GM23338 (cell line): ENCODE measurements at regions not wholly inside any gene's neighbourhood (a gene's known extent, or its start where the extent isn't known, plus 50 kb on each side); places are given as distances from the start of the nearest gene placed in this dataset.

Source experiments
- CREB1 ChIP-seq: fragments of 250-450 bp; sonication (Bioruptor Pico); IDR thresholded peaks from 2 replicates; pipeline ENCODE4 v1.5.0; 2020; ENCODE audit warnings: low read depth, mild to moderate bottlenecking, moderate library complexity
- JUNB ChIP-seq: IDR thresholded peaks from one replicate; pipeline ENCODE4 v1.6.1; 2016; ENCODE audit warnings: antibody characterized with exemption; ENCODE audit not compliant: unreplicated experiment
- NANOG ChIP-seq: IDR thresholded peaks from 2 replicates; pipeline ENCODE4 v1.6.1; 2016; ENCODE audit warnings: antibody characterized with exemption, borderline replicate concordance
- POLR2AphosphoS5 ChIP-seq: IDR thresholded peaks from 2 replicates; pipeline ENCODE4 v1.6.1; 2016; ENCODE audit warnings: antibody characterized with exemption, low read depth
- ZNF331 ChIP-seq: fragments of 250-450 bp; sonication (Bioruptor Pico); IDR thresholded peaks from 2 replicates; pipeline ENCODE4 v1.5.0; 2020; ENCODE audit warnings: low read depth, mild to moderate bottlenecking, moderate library complexity
- TF ChIP-seq, protein P1 (sequence below): fragments of 250-450 bp; sonication (Bioruptor Pico); IDR thresholded peaks from 2 replicates; pipeline ENCODE4 v1.5.0; 2020; ENCODE audit warnings: mild to moderate bottlenecking, moderate library complexity
- TF ChIP-seq, protein P2 (sequence below): IDR thresholded peaks from one replicate; pipeline ENCODE4 v1.6.1; 2018; ENCODE audit warnings: antibody characterized with exemption; ENCODE audit not compliant: unreplicated experiment

DNA sequence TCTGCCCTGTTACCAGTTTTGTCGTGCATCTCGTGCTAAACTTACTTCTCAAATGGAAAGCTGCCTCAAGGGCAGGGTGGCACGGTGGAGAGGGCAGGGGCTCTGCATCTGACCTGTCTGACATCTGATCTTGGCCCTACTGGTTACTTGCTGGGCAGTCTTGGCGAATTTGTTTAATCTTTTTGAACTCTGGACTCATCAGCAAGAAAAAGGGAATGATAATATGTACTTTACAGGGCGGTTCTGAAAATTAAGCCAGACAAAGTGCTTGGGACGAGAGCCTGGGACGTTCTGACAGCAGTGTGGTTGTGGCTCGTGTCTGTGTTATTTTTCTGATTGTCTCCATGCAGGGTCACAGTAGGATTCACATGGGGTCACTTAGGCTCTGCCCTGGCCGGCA lies 659.3 kb downstream of the VRK1 start (continued):
- TF ChIP-seq, protein P1, sequence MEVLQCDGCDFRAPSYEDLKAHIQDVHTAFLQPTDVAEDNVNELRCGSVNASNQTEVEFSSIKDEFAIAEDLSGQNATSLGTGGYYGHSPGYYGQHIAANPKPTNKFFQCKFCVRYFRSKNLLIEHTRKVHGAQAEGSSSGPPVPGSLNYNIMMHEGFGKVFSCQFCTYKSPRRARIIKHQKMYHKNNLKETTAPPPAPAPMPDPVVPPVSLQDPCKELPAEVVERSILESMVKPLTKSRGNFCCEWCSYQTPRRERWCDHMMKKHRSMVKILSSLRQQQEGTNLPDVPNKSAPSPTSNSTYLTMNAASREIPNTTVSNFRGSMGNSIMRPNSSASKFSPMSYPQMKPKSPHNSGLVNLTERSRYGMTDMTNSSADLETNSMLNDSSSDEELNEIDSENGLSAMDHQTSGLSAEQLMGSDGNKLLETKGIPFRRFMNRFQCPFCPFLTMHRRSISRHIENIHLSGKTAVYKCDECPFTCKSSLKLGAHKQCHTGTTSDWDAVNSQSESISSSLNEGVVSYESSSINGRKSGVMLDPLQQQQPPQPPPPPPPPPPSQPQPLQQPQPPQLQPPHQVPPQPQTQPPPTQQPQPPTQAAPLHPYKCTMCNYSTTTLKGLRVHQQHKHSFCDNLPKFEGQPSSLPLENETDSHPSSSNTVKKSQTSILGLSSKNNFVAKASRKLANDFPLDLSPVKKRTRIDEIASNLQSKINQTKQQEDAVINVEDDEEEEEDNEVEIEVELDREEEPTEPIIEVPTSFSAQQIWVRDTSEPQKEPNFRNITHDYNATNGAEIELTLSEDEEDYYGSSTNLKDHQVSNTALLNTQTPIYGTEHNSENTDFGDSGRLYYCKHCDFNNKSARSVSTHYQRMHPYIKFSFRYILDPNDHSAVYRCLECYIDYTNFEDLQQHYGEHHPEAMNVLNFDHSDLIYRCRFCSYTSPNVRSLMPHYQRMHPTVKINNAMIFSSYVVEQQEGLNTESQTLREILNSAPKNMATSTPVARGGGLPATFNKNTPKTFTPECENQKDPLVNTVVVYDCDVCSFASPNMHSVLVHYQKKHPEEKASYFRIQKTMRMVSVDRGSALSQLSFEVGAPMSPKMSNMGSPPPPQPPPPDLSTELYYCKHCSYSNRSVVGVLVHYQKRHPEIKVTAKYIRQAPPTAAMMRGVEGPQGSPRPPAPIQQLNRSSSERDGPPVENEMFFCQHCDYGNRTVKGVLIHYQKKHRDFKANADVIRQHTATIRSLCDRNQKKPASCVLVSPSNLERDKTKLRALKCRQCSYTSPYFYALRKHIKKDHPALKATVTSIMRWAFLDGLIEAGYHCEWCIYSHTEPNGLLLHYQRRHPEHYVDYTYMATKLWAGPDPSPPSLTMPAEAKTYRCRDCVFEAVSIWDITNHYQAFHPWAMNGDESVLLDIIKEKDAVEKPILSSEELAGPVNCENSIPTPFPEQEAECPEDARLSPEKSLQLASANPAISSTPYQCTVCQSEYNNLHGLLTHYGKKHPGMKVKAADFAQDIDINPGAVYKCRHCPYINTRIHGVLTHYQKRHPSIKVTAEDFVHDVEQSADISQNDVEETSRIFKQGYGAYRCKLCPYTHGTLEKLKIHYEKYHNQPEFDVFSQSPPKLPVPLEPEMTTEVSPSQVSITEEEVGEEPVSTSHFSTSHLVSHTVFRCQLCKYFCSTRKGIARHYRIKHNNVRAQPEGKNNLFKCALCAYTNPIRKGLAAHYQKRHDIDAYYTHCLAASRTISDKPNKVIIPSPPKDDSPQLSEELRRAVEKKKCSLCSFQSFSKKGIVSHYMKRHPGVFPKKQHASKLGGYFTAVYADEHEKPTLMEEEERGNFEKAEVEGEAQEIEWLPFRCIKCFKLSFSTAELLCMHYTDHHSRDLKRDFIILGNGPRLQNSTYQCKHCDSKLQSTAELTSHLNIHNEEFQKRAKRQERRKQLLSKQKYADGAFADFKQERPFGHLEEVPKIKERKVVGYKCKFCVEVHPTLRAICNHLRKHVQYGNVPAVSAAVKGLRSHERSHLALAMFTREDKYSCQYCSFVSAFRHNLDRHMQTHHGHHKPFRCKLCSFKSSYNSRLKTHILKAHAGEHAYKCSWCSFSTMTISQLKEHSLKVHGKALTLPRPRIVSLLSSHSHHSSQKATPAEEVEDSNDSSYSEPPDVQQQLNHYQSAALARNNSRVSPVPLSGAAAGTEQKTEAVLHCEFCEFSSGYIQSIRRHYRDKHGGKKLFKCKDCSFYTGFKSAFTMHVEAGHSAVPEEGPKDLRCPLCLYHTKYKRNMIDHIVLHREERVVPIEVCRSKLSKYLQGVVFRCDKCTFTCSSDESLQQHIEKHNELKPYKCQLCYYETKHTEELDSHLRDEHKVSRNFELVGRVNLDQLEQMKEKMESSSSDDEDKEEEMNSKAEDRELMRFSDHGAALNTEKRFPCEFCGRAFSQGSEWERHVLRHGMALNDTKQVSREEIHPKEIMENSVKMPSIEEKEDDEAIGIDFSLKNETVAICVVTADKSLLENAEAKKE (CRISPR knock-in tag), result no peak
- TF ChIP-seq POLR2AphosphoS5, result no peak
- TF ChIP-seq, protein P2, sequence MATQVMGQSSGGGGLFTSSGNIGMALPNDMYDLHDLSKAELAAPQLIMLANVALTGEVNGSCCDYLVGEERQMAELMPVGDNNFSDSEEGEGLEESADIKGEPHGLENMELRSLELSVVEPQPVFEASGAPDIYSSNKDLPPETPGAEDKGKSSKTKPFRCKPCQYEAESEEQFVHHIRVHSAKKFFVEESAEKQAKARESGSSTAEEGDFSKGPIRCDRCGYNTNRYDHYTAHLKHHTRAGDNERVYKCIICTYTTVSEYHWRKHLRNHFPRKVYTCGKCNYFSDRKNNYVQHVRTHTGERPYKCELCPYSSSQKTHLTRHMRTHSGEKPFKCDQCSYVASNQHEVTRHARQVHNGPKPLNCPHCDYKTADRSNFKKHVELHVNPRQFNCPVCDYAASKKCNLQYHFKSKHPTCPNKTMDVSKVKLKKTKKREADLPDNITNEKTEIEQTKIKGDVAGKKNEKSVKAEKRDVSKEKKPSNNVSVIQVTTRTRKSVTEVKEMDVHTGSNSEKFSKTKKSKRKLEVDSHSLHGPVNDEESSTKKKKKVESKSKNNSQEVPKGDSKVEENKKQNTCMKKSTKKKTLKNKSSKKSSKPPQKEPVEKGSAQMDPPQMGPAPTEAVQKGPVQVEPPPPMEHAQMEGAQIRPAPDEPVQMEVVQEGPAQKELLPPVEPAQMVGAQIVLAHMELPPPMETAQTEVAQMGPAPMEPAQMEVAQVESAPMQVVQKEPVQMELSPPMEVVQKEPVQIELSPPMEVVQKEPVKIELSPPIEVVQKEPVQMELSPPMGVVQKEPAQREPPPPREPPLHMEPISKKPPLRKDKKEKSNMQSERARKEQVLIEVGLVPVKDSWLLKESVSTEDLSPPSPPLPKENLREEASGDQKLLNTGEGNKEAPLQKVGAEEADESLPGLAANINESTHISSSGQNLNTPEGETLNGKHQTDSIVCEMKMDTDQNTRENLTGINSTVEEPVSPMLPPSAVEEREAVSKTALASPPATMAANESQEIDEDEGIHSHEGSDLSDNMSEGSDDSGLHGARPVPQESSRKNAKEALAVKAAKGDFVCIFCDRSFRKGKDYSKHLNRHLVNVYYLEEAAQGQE, result no peak
- no peak for TF ChIP-seq CREB1 (CRISPR knock-in tag)
- TF ChIP-seq JUNB, result no peak
- TF ChIP-seq NANOG, result no peak
- TF ChIP-seq ZNF331 (CRISPR knock-in tag), result no peak
